Fibroblast of lung (primary cell): ENCODE measurements at regions not wholly inside any gene's neighbourhood (a gene's known extent, or its start where the extent isn't known, plus 50 kb on each side); places are given as distances from the start of the nearest gene placed in this dataset.

Experiments used
- EZH2 ChIP-seq: IDR thresholded peaks from 2 replicates; pipeline ENCODE4 v1.5.1; 2012; ENCODE audit warnings: low read length, control low read depth, mild to moderate bottlenecking; ENCODE audit errors: missing control alignments
- TF ChIP-seq, protein P1 (sequence below), 2 donors: IDR thresholded peaks in 1 of 2; conservative IDR thresholded peaks in 1 of 2; 1 replicate in 1 of 2; 2 replicates in 1 of 2; pipeline ENCODE4 v1.5.1; 2011 to 2012; ENCODE audit warnings: low read length in 2 of 2, control low read depth in 1 of 2, inconsistent platforms in 1 of 2, low read depth in 1 of 2, mild to moderate bottlenecking in 1 of 2

DNA sequence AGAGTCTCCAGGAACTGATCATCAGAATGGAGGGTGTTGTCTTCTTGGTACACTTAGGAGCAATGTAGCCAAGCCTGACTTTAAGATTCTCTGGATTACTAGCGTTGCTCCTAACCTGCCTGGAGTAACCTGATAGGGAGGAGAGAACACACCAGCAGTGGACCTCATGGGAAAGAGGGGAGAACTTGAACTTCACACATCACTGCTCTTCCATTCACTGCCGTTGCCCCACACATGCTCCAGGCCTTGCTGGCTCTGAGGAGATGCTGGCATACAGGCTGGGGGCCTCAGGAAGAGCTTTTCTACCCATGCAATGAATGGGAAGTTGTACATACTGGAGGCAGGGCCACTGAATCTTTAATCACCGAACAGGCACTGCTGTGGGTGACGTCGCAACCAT, 60.3 kb upstream of the ADAMTS16 start:
- TF ChIP-seq, protein P1, sequence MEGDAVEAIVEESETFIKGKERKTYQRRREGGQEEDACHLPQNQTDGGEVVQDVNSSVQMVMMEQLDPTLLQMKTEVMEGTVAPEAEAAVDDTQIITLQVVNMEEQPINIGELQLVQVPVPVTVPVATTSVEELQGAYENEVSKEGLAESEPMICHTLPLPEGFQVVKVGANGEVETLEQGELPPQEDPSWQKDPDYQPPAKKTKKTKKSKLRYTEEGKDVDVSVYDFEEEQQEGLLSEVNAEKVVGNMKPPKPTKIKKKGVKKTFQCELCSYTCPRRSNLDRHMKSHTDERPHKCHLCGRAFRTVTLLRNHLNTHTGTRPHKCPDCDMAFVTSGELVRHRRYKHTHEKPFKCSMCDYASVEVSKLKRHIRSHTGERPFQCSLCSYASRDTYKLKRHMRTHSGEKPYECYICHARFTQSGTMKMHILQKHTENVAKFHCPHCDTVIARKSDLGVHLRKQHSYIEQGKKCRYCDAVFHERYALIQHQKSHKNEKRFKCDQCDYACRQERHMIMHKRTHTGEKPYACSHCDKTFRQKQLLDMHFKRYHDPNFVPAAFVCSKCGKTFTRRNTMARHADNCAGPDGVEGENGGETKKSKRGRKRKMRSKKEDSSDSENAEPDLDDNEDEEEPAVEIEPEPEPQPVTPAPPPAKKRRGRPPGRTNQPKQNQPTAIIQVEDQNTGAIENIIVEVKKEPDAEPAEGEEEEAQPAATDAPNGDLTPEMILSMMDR (conservative IDR thresholded peaks at IDR 0.05 in 1 of 2, IDR thresholded peaks at IDR 0.05 in 1 of 2; ENCODE audit: low read depth in 1 of 2, low read length in 2 of 2), result no peak
- no peak for TF ChIP-seq EZH2
